ENCODE measurements at regions not wholly inside any gene's neighbourhood (a gene's known extent, or its start where the extent isn't known, plus 50 kb on each side); places are given as distances from the start of the nearest gene placed in this dataset.

- Histone ChIP-seq H3K4me3 (replicated peaks in 1 of 3; ENCODE audit: insufficient read depth in 1 of 3, low read depth in 1 of 3, low read length in 3 of 3) (no peak overlapping the region), H3K27me3 (ENCODE audit: control insufficient read depth in 2 of 2, insufficient read depth in 2 of 2, low read length in 2 of 2) (peaks cover 0 to 9% of the 10 kb centered on the region in 2 experiments), H3K36me3 (ENCODE audit: control insufficient read depth in 2 of 2, extremely low read depth in 1 of 2, insufficient read depth in 2 of 2, low read length in 2 of 2) (no peaks in the 10 kb centered on the region), H3K27ac (ENCODE audit: insufficient read depth, low read depth, low read length) (no peak overlapping the region), H3K9me1 (replicated peaks; ENCODE audit: control insufficient read depth, extremely low read depth, insufficient read depth, low read length) (no peaks in the 10 kb centered on the region), H4K20me1 (replicated peaks; ENCODE audit: control insufficient read depth, extremely low read depth, insufficient read depth, low read length) (no peaks in the 10 kb centered on the region), H3K9ac (replicated peaks; ENCODE audit: extremely low read depth, insufficient read depth, low read length) (no peak overlapping the region), H3K9me3 (replicated peaks; ENCODE audit: control insufficient read depth, insufficient read depth, low read length) (no peaks in the 10 kb centered on the region), H3K79me2 (ENCODE audit: control insufficient read depth, insufficient read depth, low read length) (no peaks in the 10 kb centered on the region), H3K4me2 (ENCODE audit: insufficient read depth, low read length) (no peak overlapping the region), H2AFZ (ENCODE audit: low read depth, low read length) (no peak overlapping the region), H3K4me1 (ENCODE audit: control insufficient read depth, extremely low read depth, insufficient read depth, low read length) (no peaks in the 10 kb centered on the region)
- FAIRE-seq (no peak), DNase-seq (ENCODE audit: low read depth, low spot score) (no peak)
- dilution Hi-C loops (cut with MboI; ENCODE audit: extremely low pct_ligation_motif_present, low sequenced_read_pairs), result no loop called here
- BruUV-seq (replicated peaks), result no TSS peak
- no peak for TF ChIP-seq FOS (IDR thresholded peaks at IDR 0.05; ENCODE audit: borderline replicate concordance, insufficient read depth, low read length)
- no peak for TF ChIP-seq POLR2A (IDR thresholded peaks at IDR 0.05; ENCODE audit: low read depth, low read length)
- TF ChIP-seq GATA2 (IDR thresholded peaks at IDR 0.05; ENCODE audit: insufficient read depth, insufficient read length, low read depth, low read length), result no peak
- TF ChIP-seq, protein P1, sequence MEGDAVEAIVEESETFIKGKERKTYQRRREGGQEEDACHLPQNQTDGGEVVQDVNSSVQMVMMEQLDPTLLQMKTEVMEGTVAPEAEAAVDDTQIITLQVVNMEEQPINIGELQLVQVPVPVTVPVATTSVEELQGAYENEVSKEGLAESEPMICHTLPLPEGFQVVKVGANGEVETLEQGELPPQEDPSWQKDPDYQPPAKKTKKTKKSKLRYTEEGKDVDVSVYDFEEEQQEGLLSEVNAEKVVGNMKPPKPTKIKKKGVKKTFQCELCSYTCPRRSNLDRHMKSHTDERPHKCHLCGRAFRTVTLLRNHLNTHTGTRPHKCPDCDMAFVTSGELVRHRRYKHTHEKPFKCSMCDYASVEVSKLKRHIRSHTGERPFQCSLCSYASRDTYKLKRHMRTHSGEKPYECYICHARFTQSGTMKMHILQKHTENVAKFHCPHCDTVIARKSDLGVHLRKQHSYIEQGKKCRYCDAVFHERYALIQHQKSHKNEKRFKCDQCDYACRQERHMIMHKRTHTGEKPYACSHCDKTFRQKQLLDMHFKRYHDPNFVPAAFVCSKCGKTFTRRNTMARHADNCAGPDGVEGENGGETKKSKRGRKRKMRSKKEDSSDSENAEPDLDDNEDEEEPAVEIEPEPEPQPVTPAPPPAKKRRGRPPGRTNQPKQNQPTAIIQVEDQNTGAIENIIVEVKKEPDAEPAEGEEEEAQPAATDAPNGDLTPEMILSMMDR (IDR thresholded peaks at IDR 0.05; ENCODE audit: extremely low read depth in 1 of 2, insufficient read depth in 1 of 2, low read depth in 1 of 2, low read length in 2 of 2), result no peak
- TF ChIP-seq MAX (IDR thresholded peaks at IDR 0.05; ENCODE audit: insufficient read depth, insufficient read length), result no peak
- no peak for TF ChIP-seq MYC (IDR thresholded peaks at IDR 0.05; ENCODE audit: low read depth, low read length)
- TF ChIP-seq JUN (IDR thresholded peaks at IDR 0.05; ENCODE audit: borderline replicate concordance, insufficient read depth, insufficient read length, low read depth), result no peak
- TF ChIP-seq EZH2 (IDR thresholded peaks at IDR 0.05; ENCODE audit: borderline replicate concordance, low read depth, low read length, severe bottlenecking), result no peak
- no peak for TF ChIP-seq POLR2AphosphoS5 (IDR thresholded peaks at IDR 0.05; ENCODE audit: insufficient read depth, low read depth, low read length)
- intact Hi-C loops (cut with micrococcal nuclease), result no loop called here
- ChIA-PET CTCF (interaction anchor here (1.1 to 2.2 kb wide), 4 partner anchors 8 to 71 kb away, joined by 3 to 10 read pairs (median 6); no protein-coding TSS in a partner anchor), POLR2A (no interaction called here)
Observed at GRCh38 chr9:92171822-92172221, 56.6 kb upstream of the SPTLC1 start.

Data from endothelial cell of umbilical vein (primary cell).